C1 segment of cervical spinal cord (tissue), 14 donors: ENCODE measurements at regions not wholly inside any gene's neighbourhood (a gene's known extent, or its start where the extent isn't known, plus 50 kb on each side); places are given as distances from the start of the nearest gene placed in this dataset.

Source experiments
- DNase-seq, 14 donors: peaks; one replicate each; lab custom pipeline; 2025; lab: John Stamatoyannopoulos, UW

GRCh38 chr13:44093607-44094564, 214.2 kb downstream of the LACC1 start:
- DNase-seq, result peak in 1 of 14 donors; percentile 46

GRCh38 chr13:44096901-44097300, 217.2 kb downstream of the LACC1 start:
- DNase-seq, result no peak

GRCh38 chr13:44098559-44098958, 218.9 kb downstream of the LACC1 start:
- DNase-seq, result no peak

DNA sequence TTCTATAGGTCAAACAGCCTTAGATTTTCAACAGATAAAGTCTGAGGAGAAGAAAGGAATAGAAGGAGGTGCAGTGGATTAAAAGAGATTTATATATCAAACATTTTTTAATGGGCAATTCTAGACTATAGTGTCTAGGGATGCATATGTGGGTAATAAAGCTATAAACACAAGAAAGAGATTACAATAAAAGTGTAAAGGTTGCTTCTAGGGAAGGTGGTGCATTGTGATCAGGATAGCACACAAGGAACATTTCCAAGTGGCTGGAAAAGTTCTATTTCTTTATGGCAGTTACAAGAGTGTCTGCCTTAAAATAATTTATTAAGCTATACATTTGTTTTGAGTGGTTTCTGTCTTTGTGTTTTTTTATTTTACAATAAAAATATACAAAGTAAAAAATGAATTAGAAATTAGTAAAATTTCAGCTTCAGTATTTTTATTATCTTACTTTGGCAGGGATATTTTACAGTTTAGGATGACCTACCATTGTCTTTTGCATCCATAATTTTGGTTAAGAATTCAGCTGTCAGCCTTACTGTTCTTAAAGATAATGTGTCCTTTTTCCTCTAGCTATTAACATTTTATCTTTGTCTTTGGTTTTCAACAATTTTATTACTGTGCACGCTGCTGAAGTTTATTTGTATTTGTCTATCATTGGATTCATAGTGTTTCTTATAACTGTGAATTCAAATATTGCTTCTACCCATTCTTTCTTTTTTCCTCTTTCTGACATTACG, 221.8 kb downstream of the LACC1 start:
- no peak for DNase-seq

GRCh38 chr13:44103429-44104196, 223.9 kb downstream of the LACC1 start:
- peak in 1 of 14 donors; percentile 55 for DNase-seq

- peak in 4 of 14 donors; percentile 27 to 55 (median 34) for DNase-seq
Measured at GRCh38 chr13:44104197-44104490, 224.4 kb downstream of the LACC1 start.

- DNase-seq, result no peak
Measured at GRCh38 chr13:44104969-44105368, 225.3 kb downstream of the LACC1 start.

- peak in 1 of 14 donors; percentile 23 for DNase-seq
Measured at GRCh38 chr13:44106266-44107152, 226.8 kb downstream of the LACC1 start.

DNA sequence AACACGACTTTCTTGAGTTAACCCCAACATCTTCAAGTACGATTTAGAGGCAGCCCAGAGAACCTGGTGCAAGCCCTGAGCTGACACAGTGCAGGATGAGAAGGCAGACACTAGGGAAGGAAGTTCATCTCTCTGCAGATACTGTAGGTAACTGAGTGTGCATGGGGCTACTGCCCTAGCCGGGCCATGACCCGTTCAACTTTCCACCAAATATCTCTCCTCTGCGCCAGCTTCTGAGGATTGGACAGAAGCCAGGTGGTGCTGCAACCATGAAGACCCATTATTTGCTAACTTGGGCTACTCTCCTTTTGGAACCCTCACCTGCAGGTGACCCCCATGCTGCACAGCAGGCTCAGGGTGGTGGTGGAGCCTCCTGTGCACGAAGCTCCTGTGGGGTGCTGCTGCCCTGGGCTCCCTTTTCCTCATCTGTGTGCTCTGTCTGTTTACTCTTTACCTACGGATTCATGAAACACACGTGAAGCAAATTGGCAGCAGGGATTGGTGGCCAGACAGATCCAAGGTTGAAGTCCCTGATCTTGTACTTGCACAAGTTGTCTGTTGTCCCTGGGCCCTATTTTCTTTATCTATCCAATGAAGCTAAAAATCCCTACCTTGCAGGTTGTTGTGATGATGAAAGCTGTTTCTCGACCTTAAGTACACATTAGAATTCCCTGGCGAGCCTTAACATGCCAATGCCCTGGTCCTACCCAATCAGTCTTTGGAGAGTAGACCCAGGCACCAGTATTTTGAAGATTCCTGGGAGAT, 227.8 kb downstream of the LACC1 start:
- DNase-seq, result no peak

DNA sequence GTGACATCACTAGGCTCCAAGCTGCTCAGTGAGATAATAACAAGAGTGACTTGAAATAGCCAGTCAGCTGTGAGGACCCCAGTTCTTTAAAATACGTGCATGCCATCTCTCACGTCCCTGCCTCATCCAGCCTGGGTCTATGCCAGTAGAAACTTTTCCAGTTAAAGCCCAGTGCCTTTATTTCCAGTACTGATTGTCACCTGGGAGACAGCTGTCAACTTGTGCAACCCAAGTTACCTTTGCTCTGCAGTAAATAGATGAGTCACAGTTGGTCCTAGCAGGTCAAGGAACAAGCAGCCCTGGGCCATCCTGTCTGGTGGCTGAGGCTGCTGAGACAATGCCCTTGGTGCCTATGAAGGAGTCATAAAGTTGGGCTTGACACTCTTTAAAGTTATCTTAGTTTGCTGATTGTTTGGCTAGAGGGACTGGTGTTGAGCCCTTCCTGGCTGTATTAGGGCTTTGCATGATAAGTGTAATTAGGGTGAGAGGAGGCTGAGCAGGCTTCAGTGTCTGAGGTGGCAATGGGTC, 228.7 kb downstream of the LACC1 start:
- DNase-seq, result no peak

DNA sequence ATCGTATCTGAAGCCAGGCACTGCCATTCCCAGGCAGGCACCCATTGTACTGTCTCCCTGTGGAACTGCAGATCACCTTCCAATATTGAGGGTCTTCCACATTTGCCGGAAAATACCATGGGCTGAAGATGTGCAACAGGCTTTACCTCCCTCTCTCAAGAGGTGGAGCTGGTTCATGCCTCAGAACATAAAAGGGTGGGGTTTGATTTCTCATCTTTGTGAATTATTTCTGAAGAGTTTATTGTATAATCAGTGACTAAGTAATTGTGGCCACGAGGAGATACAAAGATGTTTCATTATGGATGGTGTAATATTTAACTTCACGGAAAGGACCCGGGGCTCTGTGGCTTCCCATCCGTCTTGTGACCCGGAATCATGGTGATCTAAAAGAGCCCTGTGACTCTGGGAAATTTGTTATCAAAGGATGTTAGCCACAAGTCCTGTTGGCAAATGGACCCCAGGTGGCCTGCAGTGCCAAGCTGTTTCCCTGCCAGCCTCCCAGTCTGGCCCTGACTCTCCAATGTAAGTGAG, 230.5 kb downstream of the LACC1 start:
- peak in 1 of 14 donors; percentile 43 for DNase-seq

- no peak for DNase-seq
Measured at GRCh38 chr13:44111701-44112100, 232.0 kb downstream of the LACC1 start.

DNA sequence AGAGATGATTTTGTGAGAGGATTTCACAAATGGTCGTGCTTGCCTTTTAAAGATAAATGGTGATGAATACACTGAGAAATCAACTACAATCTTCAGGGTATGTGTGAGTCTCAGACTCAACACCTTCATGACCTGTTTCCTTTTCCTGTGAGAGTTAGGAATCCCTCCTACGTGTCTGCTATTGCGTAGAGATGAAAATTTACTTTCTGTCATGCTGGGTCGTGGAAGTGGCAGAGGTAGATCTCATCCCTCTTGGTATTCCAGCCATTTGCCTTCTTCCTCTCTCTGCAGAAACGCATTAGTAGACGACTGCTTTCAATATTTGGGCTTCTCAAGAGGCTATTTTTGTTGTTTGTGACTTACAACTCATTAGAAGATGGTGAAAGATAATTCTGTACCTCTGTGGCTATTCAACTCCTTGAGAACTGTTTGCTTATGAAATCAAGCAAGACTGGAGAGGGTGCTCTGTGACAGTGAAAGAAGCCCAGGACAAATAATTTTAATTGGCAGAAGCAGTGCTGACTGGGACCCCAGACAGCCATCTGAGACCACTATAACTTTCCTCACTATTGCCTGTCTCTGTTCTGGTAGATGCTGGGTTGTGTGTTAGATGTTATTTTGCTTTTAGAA, 233.1 kb downstream of the LACC1 start:
- DNase-seq, result no peak

GRCh38 chr13:44116562-44117332, 237.0 kb downstream of the LACC1 start:
- no peak for DNase-seq

DNA sequence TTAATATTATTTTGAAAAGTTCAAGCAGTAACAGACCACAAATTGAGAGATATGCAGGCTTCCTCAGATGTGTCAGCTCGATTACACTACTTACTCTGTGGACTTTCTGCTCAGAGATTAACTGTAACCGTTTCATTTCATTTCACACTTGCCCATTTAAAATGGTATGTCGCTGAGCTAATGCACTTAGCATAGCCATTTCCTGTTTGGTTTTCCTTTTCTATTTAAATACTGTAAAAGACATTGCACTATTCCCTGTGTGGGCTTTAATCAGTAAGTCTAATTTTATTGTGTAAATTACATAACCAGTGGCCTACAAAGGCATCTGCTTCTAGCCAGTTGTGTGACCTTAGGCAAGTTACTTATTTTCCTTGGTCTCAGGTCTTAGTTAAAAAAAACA, 237.6 kb downstream of the LACC1 start:
- no peak for DNase-seq

GRCh38 chr13:44117816-44118215, 238.1 kb downstream of the LACC1 start:
- DNase-seq, result no peak

- DNase-seq, result no peak
Measured at GRCh38 chr13:44118881-44119280, 239.2 kb downstream of the LACC1 start.

DNA sequence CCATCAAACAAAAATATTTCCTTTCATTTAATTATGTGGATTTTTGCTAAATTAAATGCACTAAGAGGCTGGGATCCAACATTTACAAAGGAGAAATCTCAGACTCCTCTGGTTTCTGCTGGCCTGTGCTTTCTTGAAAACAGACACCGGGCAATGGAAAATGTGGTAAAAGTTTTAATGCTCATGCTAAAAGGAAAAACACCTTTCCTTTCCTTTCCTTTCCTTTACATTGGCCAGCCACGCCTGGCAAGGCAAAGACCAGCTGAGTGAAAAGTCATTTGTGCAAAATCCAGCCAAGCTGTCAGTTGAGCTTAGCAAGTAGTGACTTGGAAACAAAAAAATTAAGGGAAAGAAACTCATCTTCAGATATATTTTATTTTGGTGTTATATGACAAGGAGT, 240.3 kb downstream of the LACC1 start:
- DNase-seq, result no peak
